ENCODE measurements at regions not wholly inside any gene's neighbourhood (a gene's known extent, or its start where the extent isn't known, plus 50 kb on each side); places are given as distances from the start of the nearest gene placed in this dataset.

DNA sequence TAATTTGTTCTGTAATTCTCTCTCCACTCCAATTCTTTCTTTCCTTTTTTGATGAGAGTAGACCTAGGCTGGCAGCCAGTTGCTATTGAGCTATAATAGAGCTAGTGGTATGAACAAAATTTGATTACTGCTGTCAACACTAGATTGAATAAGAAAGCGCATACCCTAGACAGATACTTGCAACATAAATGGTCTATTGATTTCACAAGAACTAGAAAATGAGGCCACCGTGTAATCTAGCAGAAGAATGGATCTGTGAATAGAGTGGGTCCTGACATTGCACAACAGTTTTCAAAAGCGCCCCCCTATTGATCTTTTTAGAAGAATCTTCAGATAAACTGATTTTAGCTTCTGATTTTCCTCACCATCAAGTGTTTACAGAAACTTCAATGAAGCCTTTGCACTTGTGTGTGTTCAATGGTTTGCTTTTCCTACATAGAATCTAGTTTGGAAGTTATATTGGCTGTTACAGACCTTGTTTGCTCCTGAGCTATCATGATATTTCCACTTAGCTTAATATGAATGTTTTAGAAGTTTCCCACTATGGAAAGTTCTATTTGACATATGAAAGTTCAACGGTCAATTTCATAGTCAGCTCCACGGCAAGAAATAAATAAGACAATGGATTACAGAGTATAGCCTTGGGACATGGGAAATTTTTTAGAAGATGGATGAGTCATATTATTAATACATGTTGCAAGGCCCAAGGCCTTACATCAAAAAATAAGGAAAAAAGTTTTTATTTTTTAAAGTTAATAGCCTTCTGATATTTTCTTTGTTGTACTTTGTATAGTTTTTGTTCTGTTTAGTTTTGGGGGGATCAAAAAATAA is 55.6 kb downstream of the UTRN start:
- TF ChIP-seq, protein P1, sequence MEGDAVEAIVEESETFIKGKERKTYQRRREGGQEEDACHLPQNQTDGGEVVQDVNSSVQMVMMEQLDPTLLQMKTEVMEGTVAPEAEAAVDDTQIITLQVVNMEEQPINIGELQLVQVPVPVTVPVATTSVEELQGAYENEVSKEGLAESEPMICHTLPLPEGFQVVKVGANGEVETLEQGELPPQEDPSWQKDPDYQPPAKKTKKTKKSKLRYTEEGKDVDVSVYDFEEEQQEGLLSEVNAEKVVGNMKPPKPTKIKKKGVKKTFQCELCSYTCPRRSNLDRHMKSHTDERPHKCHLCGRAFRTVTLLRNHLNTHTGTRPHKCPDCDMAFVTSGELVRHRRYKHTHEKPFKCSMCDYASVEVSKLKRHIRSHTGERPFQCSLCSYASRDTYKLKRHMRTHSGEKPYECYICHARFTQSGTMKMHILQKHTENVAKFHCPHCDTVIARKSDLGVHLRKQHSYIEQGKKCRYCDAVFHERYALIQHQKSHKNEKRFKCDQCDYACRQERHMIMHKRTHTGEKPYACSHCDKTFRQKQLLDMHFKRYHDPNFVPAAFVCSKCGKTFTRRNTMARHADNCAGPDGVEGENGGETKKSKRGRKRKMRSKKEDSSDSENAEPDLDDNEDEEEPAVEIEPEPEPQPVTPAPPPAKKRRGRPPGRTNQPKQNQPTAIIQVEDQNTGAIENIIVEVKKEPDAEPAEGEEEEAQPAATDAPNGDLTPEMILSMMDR (IDR thresholded peaks at IDR 0.05; ENCODE audit: insufficient read depth, low read length), result no peak
- DNase-seq (ENCODE audit: low read depth), result peak; percentile 56
- no peak overlapping the region for H3K4me3 ChIP-seq (ENCODE audit: low read depth, low read length)

- H3K4me3 ChIP-seq (ENCODE audit: low read depth, low read length), result no peak overlapping the region
- DNase-seq (ENCODE audit: low read depth), result no peak
- TF ChIP-seq, protein P1 (IDR thresholded peaks at IDR 0.05; ENCODE audit: insufficient read depth, low read length), result no peak
Observed at GRCh38 chr6:144341831-144342527, 56.8 kb downstream of the UTRN start.

DNA sequence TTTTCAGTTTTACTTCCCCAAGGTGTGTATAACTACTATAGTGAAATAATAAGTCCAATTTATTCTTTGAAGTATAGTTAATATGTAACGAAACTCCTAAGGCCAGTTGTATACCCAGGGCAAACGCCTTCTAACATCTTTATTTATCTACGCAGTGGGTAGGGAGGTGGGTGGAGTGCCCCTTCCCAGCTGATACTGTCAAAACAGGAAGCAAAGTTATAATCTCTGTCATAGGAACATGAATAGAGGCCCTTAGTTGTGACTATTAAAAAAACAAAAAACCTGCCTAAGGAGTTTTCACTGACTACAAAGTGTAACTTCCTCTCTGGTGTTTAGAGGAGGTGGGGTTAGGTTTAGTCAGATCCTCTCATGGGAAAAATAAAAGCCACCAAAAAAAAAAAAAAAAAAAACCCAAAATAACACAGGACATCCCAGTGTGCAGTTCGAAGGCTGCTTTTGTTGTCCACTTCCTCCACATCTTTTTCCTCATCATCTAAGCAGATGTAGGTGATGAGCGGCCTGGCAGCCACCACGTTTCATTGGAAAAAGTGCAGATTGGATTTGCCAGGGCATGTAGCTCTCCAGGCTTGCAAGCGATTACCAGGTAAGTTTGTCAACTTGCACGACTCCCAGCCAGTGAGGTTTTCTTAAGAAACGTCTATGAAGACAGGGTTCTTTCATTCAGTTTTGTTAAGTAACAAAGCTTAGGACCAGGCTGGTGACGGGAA is 58.7 kb downstream of the UTRN start:
- no peak for DNase-seq (ENCODE audit: low read depth)
- H3K4me3 ChIP-seq (ENCODE audit: low read depth, low read length), result no peak overlapping the region
- TF ChIP-seq, protein P1 (IDR thresholded peaks at IDR 0.05; ENCODE audit: insufficient read depth, low read length), result no peak

DNA sequence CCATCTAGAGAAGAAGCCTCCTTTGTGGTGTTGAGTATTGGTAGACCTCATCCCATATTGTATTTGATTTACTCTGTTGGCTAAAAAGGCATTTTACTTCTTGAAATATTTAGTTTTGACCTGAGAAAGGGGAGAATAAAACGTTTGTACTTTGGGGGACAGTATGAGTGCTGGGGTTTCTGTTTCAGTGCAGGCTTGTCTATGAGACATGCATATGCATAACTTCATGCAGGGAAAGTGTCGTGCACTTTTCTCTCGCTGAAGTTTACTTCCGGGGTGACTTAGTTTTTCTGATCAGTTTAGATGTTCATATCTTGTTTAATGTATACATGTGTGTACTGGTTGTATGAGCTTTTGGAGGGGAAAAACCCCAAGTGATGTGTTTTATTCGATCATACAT is 59.5 kb downstream of the UTRN start:
- TF ChIP-seq, protein P1 (IDR thresholded peaks at IDR 0.05; ENCODE audit: insufficient read depth, low read length), result no peak
- no peak overlapping the region for H3K4me3 ChIP-seq (ENCODE audit: low read depth, low read length)
- DNase-seq (ENCODE audit: low read depth), result no peak

- TF ChIP-seq, protein P1 (IDR thresholded peaks at IDR 0.05; ENCODE audit: insufficient read depth, low read length), result no peak
- no peak overlapping the region for H3K4me3 ChIP-seq (ENCODE audit: low read depth, low read length)
- no peak for DNase-seq (ENCODE audit: low read depth)
Observed at GRCh38 chr6:144345451-144345850, 60.3 kb downstream of the UTRN start.

GRCh38 chr6:144346719-144347447 is 61.7 kb downstream of the UTRN start:
- H3K4me3 ChIP-seq (ENCODE audit: low read depth, low read length), result no peak overlapping the region
- peak; percentile 56 for DNase-seq (ENCODE audit: low read depth)
- TF ChIP-seq, protein P1 (IDR thresholded peaks at IDR 0.05; ENCODE audit: insufficient read depth, low read length), result no peak

Data from fibroblast of the aortic adventitia (primary cell).